H7 (cell line): ENCODE measurements at regions not wholly inside any gene's neighbourhood (a gene's known extent, or its start where the extent isn't known, plus 50 kb on each side); places are given as distances from the start of the nearest gene placed in this dataset.

ENCODE experiments used
- DNase-seq: peaks from one replicate; pipeline ENCODE4 v3.0.0; 2012
- H3K27me3 ChIP-seq: 2 replicates; pipeline ENCODE4 v1.6.0; 2011; ENCODE audit warnings: mild to moderate bottlenecking, low read length; ENCODE audit not compliant: control insufficient read depth, insufficient read depth
- H3K36me3 ChIP-seq: replicated peaks from 2 replicates; pipeline ENCODE4 v1.5.1; 2011; ENCODE audit warnings: low read length; ENCODE audit not compliant: control insufficient read depth, insufficient read depth
- H3K4me3 ChIP-seq: 2 replicates; pipeline ENCODE4 v1.5.1; 2011; ENCODE audit warnings: low read depth, mild to moderate bottlenecking, control low read depth, low read length, moderate library complexity; ENCODE audit not compliant: insufficient read depth

DNA sequence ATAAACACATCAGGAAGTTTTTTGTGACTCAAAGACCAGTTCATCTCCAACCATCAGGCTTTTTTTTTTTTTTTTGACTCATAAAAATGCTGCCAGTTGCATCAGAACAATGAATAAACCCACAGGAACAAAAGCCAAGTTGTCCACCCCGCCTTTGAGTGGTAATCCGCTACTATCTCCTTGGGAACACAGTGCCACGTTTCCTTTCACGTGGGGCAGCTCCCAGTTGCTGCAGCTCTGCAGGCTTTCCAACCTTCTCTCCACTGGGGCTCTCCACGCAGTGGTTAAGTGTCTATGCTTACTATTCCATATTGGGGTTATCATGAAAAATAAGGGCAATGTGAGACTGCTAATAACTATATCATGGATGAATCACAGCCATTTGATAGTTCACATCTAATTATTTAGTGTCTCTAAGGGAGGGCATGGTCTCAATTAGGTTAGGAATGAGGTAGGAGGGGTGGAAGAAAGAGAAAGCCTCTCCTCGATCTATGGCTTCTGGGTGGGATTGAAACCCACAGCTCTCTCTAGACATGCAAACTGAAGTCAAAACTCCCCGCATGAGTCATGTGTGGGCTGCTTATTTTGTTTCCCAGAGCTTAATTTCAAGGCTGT lies 55.8 kb upstream of the ACTBL2 start:
- H3K36me3 ChIP-seq = no peaks in the 10 kb centered on the region
- no peak overlapping the region for H3K4me3 ChIP-seq
- no peak for DNase-seq
- H3K27me3 ChIP-seq = no peaks in the 10 kb centered on the region

DNA sequence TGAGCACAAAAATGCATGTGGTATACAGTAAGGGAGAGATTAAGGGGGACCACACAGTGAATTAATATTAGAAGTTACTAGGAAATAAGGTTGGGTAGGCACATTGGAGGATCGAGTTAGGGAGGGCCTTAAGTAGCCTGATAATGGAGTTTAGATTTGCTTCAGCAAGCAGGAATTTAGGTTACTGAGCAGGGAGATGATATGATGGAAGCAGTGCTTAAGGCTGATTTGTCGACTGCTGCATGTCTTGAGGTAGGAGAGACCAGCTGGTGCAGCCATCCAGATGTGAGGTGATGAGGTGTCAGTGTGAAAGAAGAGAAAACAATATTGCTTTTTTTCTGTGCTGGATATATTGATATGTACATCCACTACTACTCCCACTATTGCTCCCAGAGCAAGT lies 55.2 kb upstream of the ACTBL2 start:
- H3K4me3 ChIP-seq = no peak overlapping the region

DNA sequence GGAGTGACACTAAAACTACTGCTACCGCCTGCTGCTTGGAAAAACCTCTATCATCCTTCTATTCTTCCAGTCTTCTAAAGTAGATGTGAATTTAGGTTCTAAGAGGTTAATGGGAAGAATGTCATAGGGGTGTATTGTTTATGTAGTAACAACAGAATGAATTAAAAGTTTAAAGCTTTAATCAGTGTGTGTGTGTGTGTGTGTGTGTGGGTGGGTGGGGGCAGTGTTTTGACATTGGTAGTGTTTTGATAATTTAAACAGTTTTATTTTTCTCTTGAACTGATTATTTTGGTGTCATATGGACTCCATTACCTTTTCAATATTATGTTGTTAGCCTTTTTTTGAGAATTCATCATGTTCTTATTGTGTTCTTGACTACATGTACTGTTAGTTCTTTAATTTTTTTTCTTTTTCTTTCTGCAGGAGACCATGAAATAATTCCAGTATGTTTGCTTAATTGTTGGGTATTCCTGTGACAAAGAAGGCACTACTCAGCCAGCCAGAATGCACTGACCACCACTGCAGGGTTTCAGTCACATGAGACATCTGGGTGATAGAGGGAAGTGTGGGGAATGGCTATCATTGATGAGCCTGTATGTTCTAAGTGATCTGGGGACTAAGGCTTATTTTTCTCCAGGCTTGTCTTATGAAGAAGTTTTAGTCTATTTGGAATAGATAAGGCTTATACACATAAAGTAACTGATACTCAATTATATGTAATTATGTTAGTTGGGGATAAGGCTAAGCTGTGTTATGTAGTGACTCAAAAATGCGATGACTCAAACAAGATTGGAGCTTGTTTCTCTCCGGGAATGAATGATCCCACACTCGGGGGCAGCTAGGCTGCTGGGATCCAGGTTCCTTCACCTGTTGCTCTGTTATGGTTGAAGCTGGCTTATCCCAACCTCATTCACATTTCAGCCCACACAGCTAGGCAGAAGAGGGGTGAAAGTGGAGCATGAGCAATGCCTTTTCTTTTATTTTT lies 50.2 kb upstream of the ACTBL2 start:
- Histone ChIP-seq H3K4me3 (no peak overlapping the region), H3K36me3 (no peaks in the 10 kb centered on the region), H3K27me3 (no peaks in the 10 kb centered on the region)
- no peak for DNase-seq

More for the DNA sequence above, 55.2 kb upstream of the ACTBL2 start:
- Histone ChIP-seq H3K27me3 (no peaks in the 10 kb centered on the region), H3K36me3 (no peaks in the 10 kb centered on the region)
- DNase-seq = no peak
